Body of pancreas (tissue), 4 donors: ENCODE measurements at regions not wholly inside any gene's neighbourhood (a gene's known extent, or its start where the extent isn't known, plus 50 kb on each side); places are given as distances from the start of the nearest gene placed in this dataset.

ENCODE experiments used
- ATAC-seq: fragments of 150-250 bp; one replicate; pipeline ENCODE4 v1.9.1; 2016
- DNase-seq, 4 donors: peaks; one replicate each; pipeline ENCODE4 v3.0.0-alpha.2; 2019
- H3K27ac ChIP-seq, 4 donors: fragments of 200-600 bp; sonication (generic); 1 replicate in 3 of 4; 2 replicates in 1 of 4; pipeline versions ENCODE4 v1.5.1 to v1.6.1; 2016 to 2019; ENCODE audit warnings: mild to moderate bottlenecking in 1 of 4, mixed read lengths in 1 of 4, moderate library complexity in 1 of 4
- H3K27me3 ChIP-seq, 2 donors: fragments of 200-600 bp; sonication (generic); one replicate each; pipeline ENCODE4 v1.6.0; 2016; ENCODE audit warnings: mild to moderate bottlenecking in 1 of 2
- H3K36me3 ChIP-seq, 2 donors: fragments of 200-600 bp; sonication (generic); replicated peaks in 1 of 2; 2 replicates each; pipeline ENCODE4 v1.5.1; 2016; ENCODE audit warnings: low read depth in 2 of 2; ENCODE audit not compliant: insufficient read depth in 1 of 2
- H3K4me1 ChIP-seq: fragments of 200-600 bp; sonication (generic); one replicate; pipeline ENCODE4 v1.6.0; 2016
- H3K4me3 ChIP-seq, 2 donors: fragments of 200-600 bp; sonication (generic); 1 replicate in 1 of 2; 2 replicates in 1 of 2; pipeline ENCODE4 v1.5.1; 2016 to 2019
- H3K9me3 ChIP-seq, 3 donors: fragments of 200-600 bp; sonication (generic); 1 replicate in 2 of 3; 2 replicates in 1 of 3; pipeline ENCODE4 v1.5.1; 2016
- POLR2A ChIP-seq, 3 donors: fragments of 450-650 bp; IDR thresholded peaks; one replicate each; pipeline ENCODE4 v1.6.1; 2016; ENCODE audit warnings: antibody characterized with exemption in 3 of 3, mild to moderate bottlenecking in 2 of 3
- WGBS, 2 donors: methylation state at CpG; one replicate each; pipeline ENCODE4 v1.1.5; 2017; 5-methylcytosine and 5-hydroxymethylcytosine counted together
- intact Hi-C: fragments of 100-400 bp; cut with DNase I; formaldehyde crosslinking; loops from one replicate; pipeline ENCODE4 v1.15.1; 2023
- TF ChIP-seq, protein P1 (sequence below), 7 experiments: fragments of 450-650 bp in 4 of 7; fragments of 200-600 bp in 3 of 7; sonication (generic) in 3 of 7; IDR thresholded peaks; one replicate each; pipeline ENCODE4 v1.5.1; 2016 to 2019; ENCODE audit warnings: antibody characterized with exemption in 7 of 7

DNA sequence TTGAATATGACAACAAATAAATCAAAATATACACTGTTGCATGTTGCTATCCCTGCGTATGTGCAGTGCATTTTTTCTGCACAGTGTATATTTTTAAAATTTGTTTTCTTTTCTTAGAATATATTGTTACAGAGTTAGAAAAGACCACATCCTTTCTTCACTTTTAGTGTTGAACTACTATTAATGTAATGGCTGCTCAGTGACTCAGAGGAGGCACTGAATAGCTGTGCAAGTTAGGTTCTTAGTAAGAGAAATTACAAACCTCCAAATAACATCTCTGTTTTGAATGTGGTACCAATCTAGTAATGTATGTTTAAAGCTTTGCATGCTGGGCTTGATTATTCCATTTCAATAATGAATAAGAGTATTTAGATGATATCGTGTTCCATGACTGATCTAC, 208.9 kb upstream of the PRR16 start:
- no peaks in the 10 kb centered on the region for H3K36me3 ChIP-seq
- TF ChIP-seq, protein P1, sequence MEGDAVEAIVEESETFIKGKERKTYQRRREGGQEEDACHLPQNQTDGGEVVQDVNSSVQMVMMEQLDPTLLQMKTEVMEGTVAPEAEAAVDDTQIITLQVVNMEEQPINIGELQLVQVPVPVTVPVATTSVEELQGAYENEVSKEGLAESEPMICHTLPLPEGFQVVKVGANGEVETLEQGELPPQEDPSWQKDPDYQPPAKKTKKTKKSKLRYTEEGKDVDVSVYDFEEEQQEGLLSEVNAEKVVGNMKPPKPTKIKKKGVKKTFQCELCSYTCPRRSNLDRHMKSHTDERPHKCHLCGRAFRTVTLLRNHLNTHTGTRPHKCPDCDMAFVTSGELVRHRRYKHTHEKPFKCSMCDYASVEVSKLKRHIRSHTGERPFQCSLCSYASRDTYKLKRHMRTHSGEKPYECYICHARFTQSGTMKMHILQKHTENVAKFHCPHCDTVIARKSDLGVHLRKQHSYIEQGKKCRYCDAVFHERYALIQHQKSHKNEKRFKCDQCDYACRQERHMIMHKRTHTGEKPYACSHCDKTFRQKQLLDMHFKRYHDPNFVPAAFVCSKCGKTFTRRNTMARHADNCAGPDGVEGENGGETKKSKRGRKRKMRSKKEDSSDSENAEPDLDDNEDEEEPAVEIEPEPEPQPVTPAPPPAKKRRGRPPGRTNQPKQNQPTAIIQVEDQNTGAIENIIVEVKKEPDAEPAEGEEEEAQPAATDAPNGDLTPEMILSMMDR (IDR thresholded peaks at IDR 0.05) = no peak
- TF ChIP-seq POLR2A (IDR thresholded peaks at IDR 0.05) = no peak
- no peak overlapping the region for H3K27ac ChIP-seq
- intact Hi-C loops = no loop called here
- H3K27me3 ChIP-seq = no peaks in the 10 kb centered on the region
- no peak for DNase-seq
- 42 to 87% methylated on average over 2 of the region's 2 CpGs for WGBS, 2 donors
- no peaks in the 10 kb centered on the region for H3K9me3 ChIP-seq
- H3K4me1 ChIP-seq = no peaks in the 10 kb centered on the region
- no peak overlapping the region for H3K4me3 ChIP-seq
- no peak for ATAC-seq

DNA sequence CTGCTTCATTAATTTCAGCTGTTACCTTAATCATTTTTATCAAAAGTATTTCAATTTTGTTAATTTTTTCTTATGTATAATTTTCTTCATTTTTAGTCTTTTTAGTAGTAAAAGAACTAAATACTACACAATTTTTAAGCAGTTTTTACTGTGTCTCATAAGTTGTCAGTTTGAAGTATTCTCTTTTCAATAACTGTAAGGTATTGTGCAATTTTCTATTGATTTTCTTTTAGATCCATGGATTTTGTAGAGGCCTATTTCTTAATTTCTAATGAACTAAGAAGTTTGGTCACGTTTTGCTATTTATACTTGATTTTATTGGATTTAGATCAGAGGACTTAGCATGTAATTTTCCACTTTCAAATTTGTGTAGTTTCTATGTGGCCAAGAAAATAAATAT, 207.7 kb upstream of the PRR16 start:
- Histone ChIP-seq H3K36me3 (no peaks in the 10 kb centered on the region), H3K27me3 (no peaks in the 10 kb centered on the region), H3K4me3 (no peak overlapping the region), H3K9me3 (no peaks in the 10 kb centered on the region), H3K27ac (no peak overlapping the region), H3K4me1 (no peaks in the 10 kb centered on the region)
- TF ChIP-seq POLR2A (IDR thresholded peaks at IDR 0.05) = no peak
- TF ChIP-seq, protein P1 (IDR thresholded peaks at IDR 0.05) = no peak
- WGBS, 2 donors = 12 to 24% methylated on average over 1 of the region's 1 CpG
- intact Hi-C loops = no loop called here
- DNase-seq (no peak), ATAC-seq (no peak)

DNA sequence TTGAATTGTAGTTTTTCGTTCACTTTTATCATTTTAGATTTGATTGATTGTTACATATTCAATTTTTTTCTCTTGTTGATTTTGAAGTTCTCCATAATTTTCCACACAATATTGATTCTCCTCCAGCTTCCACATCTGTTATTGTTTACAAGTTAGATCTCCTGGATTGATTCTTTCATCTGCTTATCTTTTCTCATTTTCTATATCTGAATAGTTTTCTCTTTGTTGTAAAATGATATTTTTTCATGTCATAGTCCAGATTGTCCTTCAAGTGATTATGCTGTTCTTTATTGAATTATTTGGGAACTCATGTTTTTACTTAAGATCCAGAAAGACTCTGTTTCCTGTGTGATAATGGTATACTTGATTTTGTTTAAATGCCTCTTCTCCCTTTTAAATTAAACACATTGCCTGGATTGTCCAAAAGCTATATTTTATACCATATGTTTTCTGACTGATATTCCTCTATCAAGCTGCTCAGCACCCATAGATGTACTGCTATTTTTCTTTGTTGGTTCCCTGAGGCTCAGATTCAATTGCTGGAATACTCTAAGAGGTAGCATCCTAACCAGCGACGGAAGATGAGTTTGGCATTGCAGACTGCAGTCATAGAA, 206.6 kb upstream of the PRR16 start:
- intact Hi-C loops = no loop called here
- no peak overlapping the region for H3K27ac ChIP-seq
- TF ChIP-seq POLR2A (IDR thresholded peaks at IDR 0.05) = no peak
- TF ChIP-seq, protein P1 (IDR thresholded peaks at IDR 0.05) = no peak
- WGBS, 2 donors = 63 to 64% methylated on average over 3 of the region's 3 CpGs
- ATAC-seq (no peak), DNase-seq (no peak)
- no peaks in the 10 kb centered on the region for H3K27me3 ChIP-seq
- H3K9me3 ChIP-seq = no peaks in the 10 kb centered on the region
- no peaks in the 10 kb centered on the region for H3K4me1 ChIP-seq
- H3K4me3 ChIP-seq = no peak overlapping the region
- no peaks in the 10 kb centered on the region for H3K36me3 ChIP-seq

DNA sequence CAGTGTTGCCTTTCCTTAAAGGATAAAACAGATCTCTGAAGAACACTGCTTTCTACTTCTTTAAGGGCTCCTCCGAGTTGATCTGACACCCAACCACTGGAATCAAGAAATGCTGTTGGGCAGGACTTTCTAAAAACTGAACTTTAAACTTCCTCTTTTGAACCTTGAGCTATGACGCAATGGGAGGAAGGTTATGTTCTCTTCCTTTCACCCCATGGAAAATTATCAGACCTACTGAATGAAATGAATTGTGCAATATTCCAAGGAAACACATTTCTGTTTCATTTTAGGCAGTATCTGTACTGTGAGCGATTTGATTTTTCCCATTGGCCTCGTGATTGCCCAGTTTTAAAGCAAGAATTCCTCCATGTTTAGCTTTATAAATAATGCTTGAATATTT, 206.0 kb upstream of the PRR16 start:
- ATAC-seq = peak; percentile 40
- Histone ChIP-seq H3K4me1 (no peaks in the 10 kb centered on the region), H3K9me3 (no peaks in the 10 kb centered on the region), H3K4me3 (no peak overlapping the region), H3K27ac (no peak overlapping the region), H3K27me3 (no peaks in the 10 kb centered on the region), H3K36me3 (no peaks in the 10 kb centered on the region)
- WGBS, 2 donors = 42 to 64% methylated on average over 4 of the region's 4 CpGs
- TF ChIP-seq, protein P1 (IDR thresholded peaks at IDR 0.05) = no peak
- TF ChIP-seq POLR2A (IDR thresholded peaks at IDR 0.05) = no peak
- DNase-seq = peak in 1 of 4 donors; percentile 16
- intact Hi-C loops = no loop called here

DNA sequence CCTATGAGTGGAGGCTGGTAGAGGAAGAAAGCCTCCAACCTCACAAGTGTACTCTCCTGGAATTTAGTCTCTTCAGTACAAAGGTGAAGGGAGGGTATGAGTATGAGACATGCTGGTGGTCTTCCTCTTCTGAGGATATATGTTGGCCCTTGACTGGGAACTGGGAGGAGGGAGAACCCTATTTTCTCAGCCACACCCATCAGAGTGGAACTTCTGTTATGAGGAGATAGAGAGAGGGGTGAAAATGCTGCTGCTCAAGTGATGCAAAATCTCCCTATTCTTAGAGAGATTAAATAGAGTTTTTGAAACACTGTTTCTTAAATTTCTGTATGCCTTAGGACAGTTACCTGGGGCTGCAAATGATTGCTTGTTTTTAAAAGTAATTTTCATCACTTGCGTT, 203.4 kb upstream of the PRR16 start:
- Histone ChIP-seq H3K27ac (no peak overlapping the region), H3K4me3 (no peak overlapping the region), H3K36me3 (no peaks in the 10 kb centered on the region), H3K9me3 (no peaks in the 10 kb centered on the region), H3K27me3 (no peaks in the 10 kb centered on the region), H3K4me1 (no peaks in the 10 kb centered on the region)
- DNase-seq (no peak), ATAC-seq (no peak)
- intact Hi-C loops = no loop called here
- WGBS, 2 donors = 59 to 67% methylated on average over 1 of the region's 1 CpG
- no peak for TF ChIP-seq POLR2A (IDR thresholded peaks at IDR 0.05)
- TF ChIP-seq, protein P1 (IDR thresholded peaks at IDR 0.05) = no peak
